HFFc6 (cell line): ENCODE measurements at regions not wholly inside any gene's neighbourhood (a gene's known extent, or its start where the extent isn't known, plus 50 kb on each side); places are given as distances from the start of the nearest gene placed in this dataset.
"Not testable (repeated sequence)": the region's sequence is repeated elsewhere in the genome, so short reads cannot be mapped to it uniquely, and the experiment has no call there.

Experiments
- DNase-seq: peaks from one replicate; pipeline ENCODE4 v3.0.0-alpha.2; 2018
- H3K27ac Mint-ChIP-seq: 2 replicates; pipeline ENCODE4 v1.8.0; 2020; ENCODE audit warnings: mild to moderate bottlenecking, mixed read lengths
- H3K27me3 Mint-ChIP-seq: 2 replicates; pipeline ENCODE4 v1.8.0; 2021; ENCODE audit warnings: mild to moderate bottlenecking, moderate library complexity, mixed read lengths; ENCODE audit not compliant: insufficient read depth
- H3K36me3 Mint-ChIP-seq: 2 replicates; pipeline ENCODE4 v1.8.0; 2021; ENCODE audit warnings: low read depth, mixed read lengths
- H3K4me1 Mint-ChIP-seq: 2 replicates; pipeline ENCODE4 v1.8.0; 2020; ENCODE audit warnings: low read depth, mixed read lengths
- H3K4me3 Mint-ChIP-seq: 2 replicates; pipeline ENCODE4 v1.8.0; 2020; ENCODE audit warnings: mild to moderate bottlenecking, moderate library complexity, mixed read lengths
- H3K9me3 Mint-ChIP-seq: 2 replicates; pipeline ENCODE4 v1.8.0; 2020; ENCODE audit warnings: mild to moderate bottlenecking, mixed read lengths
- TF ChIP-seq, protein P1 (sequence below): fragments of 200-600 bp; sonication (generic); IDR thresholded peaks from 2 replicates; pipeline ENCODE4 v1.5.0; 2021; ENCODE audit warnings: antibody characterized with exemption, mild to moderate bottlenecking

DNA sequence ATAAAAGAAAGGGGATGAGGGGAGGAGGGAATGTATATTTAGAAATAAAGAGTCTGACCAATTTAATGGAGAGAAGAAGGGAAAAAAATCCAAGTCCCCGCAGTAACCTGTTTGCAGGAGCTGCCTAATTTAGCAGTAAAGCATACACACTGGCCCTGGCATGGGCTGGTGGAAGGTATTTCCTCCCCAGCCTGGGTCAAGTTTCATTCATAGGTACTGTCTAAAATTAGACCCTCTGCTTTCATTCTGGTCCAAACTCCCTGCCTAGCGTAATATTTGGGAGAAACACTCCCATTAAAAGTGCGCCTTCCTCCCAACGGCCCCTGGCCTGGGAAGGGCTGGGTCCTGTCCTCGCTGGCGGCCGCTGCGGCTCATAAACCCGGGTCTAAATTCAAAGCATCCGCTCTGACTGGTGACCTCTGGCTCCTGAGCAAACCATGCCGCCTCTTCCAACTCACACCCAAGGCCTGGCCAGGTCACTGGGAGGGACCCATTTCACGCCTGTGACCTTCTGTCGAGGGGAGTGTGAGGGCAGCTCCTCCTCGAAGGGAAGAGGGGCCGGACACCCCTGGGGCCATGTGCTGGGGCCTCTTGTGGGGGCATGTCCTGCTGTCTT lies 123.2 kb downstream of the FGF18 start:
- no peak overlapping the region for H3K4me3 Mint-ChIP-seq
- no peaks in the 10 kb centered on the region for H3K9me3 Mint-ChIP-seq
- TF ChIP-seq, protein P1, sequence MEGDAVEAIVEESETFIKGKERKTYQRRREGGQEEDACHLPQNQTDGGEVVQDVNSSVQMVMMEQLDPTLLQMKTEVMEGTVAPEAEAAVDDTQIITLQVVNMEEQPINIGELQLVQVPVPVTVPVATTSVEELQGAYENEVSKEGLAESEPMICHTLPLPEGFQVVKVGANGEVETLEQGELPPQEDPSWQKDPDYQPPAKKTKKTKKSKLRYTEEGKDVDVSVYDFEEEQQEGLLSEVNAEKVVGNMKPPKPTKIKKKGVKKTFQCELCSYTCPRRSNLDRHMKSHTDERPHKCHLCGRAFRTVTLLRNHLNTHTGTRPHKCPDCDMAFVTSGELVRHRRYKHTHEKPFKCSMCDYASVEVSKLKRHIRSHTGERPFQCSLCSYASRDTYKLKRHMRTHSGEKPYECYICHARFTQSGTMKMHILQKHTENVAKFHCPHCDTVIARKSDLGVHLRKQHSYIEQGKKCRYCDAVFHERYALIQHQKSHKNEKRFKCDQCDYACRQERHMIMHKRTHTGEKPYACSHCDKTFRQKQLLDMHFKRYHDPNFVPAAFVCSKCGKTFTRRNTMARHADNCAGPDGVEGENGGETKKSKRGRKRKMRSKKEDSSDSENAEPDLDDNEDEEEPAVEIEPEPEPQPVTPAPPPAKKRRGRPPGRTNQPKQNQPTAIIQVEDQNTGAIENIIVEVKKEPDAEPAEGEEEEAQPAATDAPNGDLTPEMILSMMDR: no peak
- H3K27me3 Mint-ChIP-seq: peaks cover 31% of the 10 kb centered on the region
- peaks cover 1% of the 10 kb centered on the region; the same call in 1 of the 2 replicates for H3K4me1 Mint-ChIP-seq
- DNase-seq: no peak
- H3K36me3 Mint-ChIP-seq: no peaks in the 10 kb centered on the region
- no peak overlapping the region for H3K27ac Mint-ChIP-seq

DNA sequence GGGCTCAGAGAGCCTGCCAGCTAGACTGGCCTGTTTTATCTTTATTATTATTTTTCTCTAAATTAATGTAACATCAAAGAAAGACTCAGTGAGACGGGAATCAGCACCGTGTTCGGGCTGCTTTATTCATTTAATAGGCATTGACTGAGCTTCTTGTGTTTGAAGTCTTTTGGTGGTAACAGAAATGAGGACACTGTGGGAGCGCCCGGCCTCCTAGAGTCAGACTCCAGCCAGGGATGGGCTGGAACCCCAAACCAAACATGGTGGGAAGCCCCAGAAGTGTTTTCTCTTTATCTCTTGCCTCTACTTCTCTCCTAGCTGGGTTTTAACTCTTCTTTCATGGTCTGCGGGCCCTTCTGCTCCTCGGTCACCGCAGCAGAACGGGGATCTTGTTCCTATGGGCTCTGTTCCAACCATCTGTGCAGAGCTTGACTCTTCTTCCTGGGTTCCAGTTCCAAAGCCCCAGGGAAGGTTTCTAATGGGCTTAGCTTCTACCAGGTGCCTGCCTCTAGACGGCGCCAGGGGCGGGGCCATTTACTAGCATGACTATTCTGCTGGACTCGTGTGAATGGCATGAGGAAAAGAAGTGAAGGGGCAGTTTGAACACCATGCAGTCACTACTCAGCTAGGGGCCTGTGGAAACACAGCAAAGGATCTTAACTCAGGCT lies 123.8 kb downstream of the FGF18 start:
- H3K4me1 Mint-ChIP-seq: no peaks in the 10 kb centered on the region
- peaks cover 29% of the 10 kb centered on the region for H3K27me3 Mint-ChIP-seq
- no peak overlapping the region for H3K27ac Mint-ChIP-seq
- no peak for DNase-seq
- no peaks in the 10 kb centered on the region for H3K9me3 Mint-ChIP-seq
- no peaks in the 10 kb centered on the region for H3K36me3 Mint-ChIP-seq
- TF ChIP-seq, protein P1: no peak
- no peak overlapping the region for H3K4me3 Mint-ChIP-seq

DNA sequence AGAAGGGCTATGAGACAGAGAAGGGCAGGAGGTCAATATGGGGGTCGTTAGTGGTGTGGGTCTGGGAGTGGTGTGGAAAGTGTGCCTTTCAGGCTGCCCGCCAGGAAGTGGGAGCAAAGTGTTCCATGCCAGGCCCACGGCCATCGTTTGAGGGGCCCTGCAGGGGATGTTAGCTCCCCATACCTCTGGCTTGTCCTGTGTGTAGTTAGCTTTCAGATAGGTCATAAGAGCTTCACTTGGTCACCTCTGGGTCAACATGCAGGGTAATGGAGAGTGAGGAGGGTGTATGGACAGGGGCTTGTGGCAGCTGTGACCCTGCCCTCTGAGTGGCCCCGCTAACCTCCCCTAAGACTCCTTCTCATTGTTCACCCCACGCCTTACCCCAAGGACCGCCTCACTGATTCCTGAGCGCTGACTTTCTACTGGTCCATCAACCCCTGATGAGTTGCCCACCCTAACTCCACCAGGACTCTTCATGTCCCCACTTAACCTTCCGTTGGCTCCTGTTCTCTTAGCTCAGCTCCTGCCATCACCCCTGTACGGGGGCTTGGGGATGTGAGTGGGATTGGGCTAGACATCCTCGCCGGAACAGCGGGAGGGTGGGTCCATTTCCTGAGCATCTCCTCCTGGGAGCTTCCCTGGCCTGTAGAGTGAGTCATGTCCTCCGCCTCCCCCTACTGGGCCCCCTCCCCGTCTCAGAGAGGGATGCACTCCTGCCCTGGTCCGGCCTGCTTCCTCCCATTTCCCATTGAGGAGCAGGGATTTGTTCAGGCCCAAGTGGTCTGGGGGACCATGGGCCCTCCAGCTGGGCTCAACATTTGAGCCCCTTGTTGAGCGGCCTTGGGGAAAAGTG lies 125.7 kb downstream of the FGF18 start:
- H3K4me3 Mint-ChIP-seq: no peak overlapping the region
- TF ChIP-seq, protein P1: no peak
- DNase-seq: no peak
- no peaks in the 10 kb centered on the region for H3K36me3 Mint-ChIP-seq
- H3K9me3 Mint-ChIP-seq: no peaks in the 10 kb centered on the region
- no peaks in the 10 kb centered on the region for H3K4me1 Mint-ChIP-seq
- H3K27ac Mint-ChIP-seq: no peak overlapping the region
- peaks cover 27% of the 10 kb centered on the region for H3K27me3 Mint-ChIP-seq

DNA sequence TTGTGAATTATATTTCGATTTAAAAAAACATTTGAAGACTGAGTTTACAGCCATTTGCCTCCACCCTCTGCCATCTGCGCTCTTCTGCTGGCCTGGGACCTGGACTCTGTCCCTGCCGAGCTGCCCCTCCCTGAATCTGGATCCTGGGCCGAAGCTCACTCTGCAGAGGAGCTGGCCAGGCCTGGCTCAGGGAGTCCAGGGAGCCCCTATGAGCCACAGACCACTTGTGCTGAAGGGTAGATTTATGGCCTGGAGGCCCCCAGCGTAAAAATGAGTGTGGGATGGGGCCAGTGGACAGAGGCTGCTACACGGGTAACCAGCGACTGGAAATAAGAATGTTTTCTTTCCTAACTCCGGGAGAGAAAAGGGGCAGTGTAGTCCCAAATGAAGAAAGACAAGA lies 129.8 kb downstream of the FGF18 start:
- TF ChIP-seq, protein P1: no peak
- H3K27ac Mint-ChIP-seq: no peak overlapping the region
- no peaks in the 10 kb centered on the region for H3K36me3 Mint-ChIP-seq
- H3K4me1 Mint-ChIP-seq: no peaks in the 10 kb centered on the region
- no peak for DNase-seq
- peaks cover 24% of the 10 kb centered on the region for H3K27me3 Mint-ChIP-seq
- H3K9me3 Mint-ChIP-seq: peaks cover 4% of the 10 kb centered on the region; the same call in 1 of the 2 replicates
- no peak overlapping the region for H3K4me3 Mint-ChIP-seq

DNA sequence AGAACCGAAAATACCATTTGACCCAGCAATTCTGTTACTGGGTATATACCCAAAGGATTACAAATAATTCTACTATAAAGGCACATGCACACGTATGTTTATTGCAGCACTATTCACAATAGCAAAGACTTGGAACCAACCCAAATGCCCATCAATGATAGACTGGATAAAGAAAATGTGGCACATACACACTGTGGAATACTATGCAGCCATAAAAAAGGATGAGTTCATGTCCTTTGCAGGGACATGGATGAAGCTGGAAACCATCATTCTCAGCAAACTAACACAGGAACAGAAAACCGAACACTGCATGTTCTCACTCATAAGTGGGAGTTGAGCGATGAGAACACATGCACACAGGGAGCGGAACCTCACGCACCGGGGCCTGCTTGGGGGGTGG lies 134.4 kb downstream of the FGF18 start:
- H3K27me3 Mint-ChIP-seq: peaks cover 23% of the 10 kb centered on the region
- not testable (repeated sequence) for H3K9me3 Mint-ChIP-seq, DNase-seq, H3K27ac Mint-ChIP-seq, H3K36me3 Mint-ChIP-seq, H3K4me1 Mint-ChIP-seq, H3K4me3 Mint-ChIP-seq

DNA sequence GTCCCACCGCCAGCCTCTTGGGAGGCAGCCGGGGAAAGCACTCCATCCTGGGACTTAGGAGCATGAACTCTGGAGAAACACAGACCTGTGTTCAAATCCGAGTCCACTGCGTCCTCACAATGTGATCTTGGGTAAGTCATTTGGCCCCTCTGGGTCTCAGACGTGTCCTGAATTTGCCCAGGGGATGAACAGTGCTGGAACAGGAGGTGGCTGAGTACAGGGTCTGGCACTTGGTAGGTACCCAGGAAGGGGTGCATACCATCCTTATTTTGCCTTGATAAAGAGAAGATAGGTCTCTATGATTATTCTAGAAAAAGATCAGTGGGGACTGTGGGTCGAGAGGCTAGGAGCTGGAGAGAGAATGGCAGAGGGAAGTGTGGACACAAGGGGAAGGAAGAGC lies 135.7 kb downstream of the FGF18 start:
- no peaks in the 10 kb centered on the region for H3K36me3 Mint-ChIP-seq
- H3K9me3 Mint-ChIP-seq: peaks cover 4% of the 10 kb centered on the region; the same call in 1 of the 2 replicates
- H3K4me3 Mint-ChIP-seq: no peak overlapping the region
- TF ChIP-seq, protein P1: no peak
- H3K27me3 Mint-ChIP-seq: peaks cover 17% of the 10 kb centered on the region
- no peaks in the 10 kb centered on the region for H3K4me1 Mint-ChIP-seq
- H3K27ac Mint-ChIP-seq: no peak overlapping the region
- no peak for DNase-seq
